ENCODE measurements at regions not wholly inside any gene's neighbourhood (a gene's known extent, or its start where the extent isn't known, plus 50 kb on each side); places are given as distances from the start of the nearest gene placed in this dataset.
A peak's percentile ranks its signal among the peaks of the same experiment; 100 is the strongest.

- no peaks in the 10 kb centered on the region for H3K27me3 Mint-ChIP-seq (ENCODE audit: insufficient read depth, low read depth, poor library complexity)
- Histone ChIP-seq H3K27ac (ENCODE audit: low read depth) (no peak overlapping the region), H4K20me1 (replicated peaks; ENCODE audit: insufficient read depth) (no peaks in the 10 kb centered on the region), H3K4me3 (no peak overlapping the region), H3K9me2 (ENCODE audit: insufficient read depth) (0 out of 2 replicates have a peak, but pooled peaks cover 2% of the 10 kb centered on the region), H3K79me2 (replicated peaks; ENCODE audit: insufficient read depth) (no peaks in the 10 kb centered on the region), H3K27me3 (ENCODE audit: insufficient read depth) (no peaks in the 10 kb centered on the region), H2AFZ (peak overlapping the region; percentile 45; the same call in 1 of the 2 replicates), H3K4me2 (no peak overlapping the region), H3K36me3 (ENCODE audit: insufficient read depth) (no peaks in the 10 kb centered on the region), H3F3A (replicated peaks; ENCODE audit: low read depth) (no peaks in the 10 kb centered on the region), H3K4me1 (ENCODE audit: insufficient read depth) (peaks cover 10% of the 10 kb centered on the region)
- H3K4me3 Mint-ChIP-seq = no peak overlapping the region
- no peak for DNase-seq (ENCODE audit: low spot score)
- no peak for ATAC-seq
- no peaks in the 10 kb centered on the region for H3K9me3 Mint-ChIP-seq
- TF ChIP-seq ZNF114 (CRISPR knock-in tag; IDR thresholded peaks at IDR 0.05) = no peak
- TF ChIP-seq CTCF (conservative IDR thresholded peaks at IDR 0.05; ENCODE audit: low read depth in 2 of 2) = no peak
- no peak for TF ChIP-seq CREB1 (CRISPR knock-in tag; IDR thresholded peaks at IDR 0.05; ENCODE audit: low read depth)
- TF ChIP-seq NANOG (IDR thresholded peaks at IDR 0.05; ENCODE audit: borderline replicate concordance) = no peak
- no peak for TF ChIP-seq ZNF331 (CRISPR knock-in tag; IDR thresholded peaks at IDR 0.05; ENCODE audit: low read depth)
- no peak for TF ChIP-seq ETS1 (IDR thresholded peaks at IDR 0.05)
- TF ChIP-seq REST (IDR thresholded peaks at IDR 0.05; ENCODE audit: unreplicated experiment) = no peak
- TF ChIP-seq JUNB (IDR thresholded peaks at IDR 0.05; ENCODE audit: unreplicated experiment) = no peak
- TF ChIP-seq EZH2phosphoT487 (IDR thresholded peaks at IDR 0.05; ENCODE audit: unreplicated experiment) = no peak
- no peak for TF ChIP-seq STAT1 (IDR thresholded peaks at IDR 0.05; ENCODE audit: unreplicated experiment)
- TF ChIP-seq ZNF462 (CRISPR knock-in tag; IDR thresholded peaks at IDR 0.05) = no peak
- TF ChIP-seq POLR2AphosphoS5 (IDR thresholded peaks at IDR 0.05; ENCODE audit: low read depth) = no peak
- no peak for TF ChIP-seq EZH2 (IDR thresholded peaks at IDR 0.05; ENCODE audit: low read depth, unreplicated experiment)
- no peaks in the 10 kb centered on the region for H3K36me3 Mint-ChIP-seq (ENCODE audit: low read depth)
- peaks cover 9% of the 10 kb centered on the region; the same call in 2 of the 3 replicates for H3K4me1 Mint-ChIP-seq
- 0 out of 2 replicates have a peak overlapping the region, but pooled peaks have one; percentile 18 for H3K27ac Mint-ChIP-seq
Observed at GRCh38 chr4:116539744-116540143, 545.6 kb downstream of the TRAM1L1 start.

Data from GM23338 (cell line).